ENCODE measurements at regions not wholly inside any gene's neighbourhood (a gene's known extent, or its start where the extent isn't known, plus 50 kb on each side); places are given as distances from the start of the nearest gene placed in this dataset.

- H3K27ac ChIP-seq (ENCODE audit: low read depth, low read length), result no peak overlapping the region
- TF ChIP-seq CTCF (conservative IDR thresholded peaks at IDR 0.05), result no peak
- no peak for DNase-seq
- no peak overlapping the region for H3K9ac ChIP-seq (ENCODE audit: extremely low read depth, low read length, poor library complexity, severe bottlenecking)
- H3K9me3 Mint-ChIP-seq, result peaks cover 3% of the 10 kb centered on the region
- peaks cover 5% of the 10 kb centered on the region for H3K4me1 Mint-ChIP-seq
- no peak overlapping the region for H3K4me3 Mint-ChIP-seq
- no peaks in the 10 kb centered on the region for H3K27me3 ChIP-seq (ENCODE audit: control insufficient read depth, insufficient read depth, low read length, poor library complexity, severe bottlenecking)
- no peaks in the 10 kb centered on the region for H3K27me3 Mint-ChIP-seq (ENCODE audit: insufficient read depth)
- no peaks in the 10 kb centered on the region for H3K36me3 Mint-ChIP-seq (ENCODE audit: low read depth)
- H3K36me3 ChIP-seq (ENCODE audit: control insufficient read depth, insufficient read depth, low read length), result no peaks in the 10 kb centered on the region
- H3K4me3 ChIP-seq (ENCODE audit: low read length), result no peak overlapping the region
- H3K4me1 ChIP-seq (ENCODE audit: control insufficient read depth, insufficient read depth, low read length), result no peaks in the 10 kb centered on the region
- H3K9me3 ChIP-seq (ENCODE audit: control insufficient read depth, low read length), result no peaks in the 10 kb centered on the region
- WGBS, 2 experiments (ENCODE audit: insufficient coverage in 1 of 2, insufficient read length in 1 of 2), result 89% methylated on average over 2 of the region's 2 CpGs; no CpG with 5 or more reads in 1 of the 2 experiments
- H3K27ac Mint-ChIP-seq, result no peak overlapping the region
These were observed 169.9 kb upstream of the ADO start for GRCh38 chr10:62634576-62634975.

GRCh38 chr10:62635127-62635526, 169.4 kb upstream of the ADO start:
- 88 to 98% methylated on average over 1 to 3 of the region's 3 CpGs for WGBS, 2 experiments (ENCODE audit: insufficient coverage in 1 of 2, insufficient read length in 1 of 2)
- Histone ChIP-seq H3K27ac (ENCODE audit: low read depth, low read length) (no peak overlapping the region), H3K36me3 (ENCODE audit: control insufficient read depth, insufficient read depth, low read length) (no peaks in the 10 kb centered on the region), H3K4me1 (ENCODE audit: control insufficient read depth, insufficient read depth, low read length) (no peaks in the 10 kb centered on the region), H3K9ac (ENCODE audit: extremely low read depth, low read length, poor library complexity, severe bottlenecking) (no peak overlapping the region), H3K9me3 (ENCODE audit: control insufficient read depth, low read length) (no peaks in the 10 kb centered on the region), H3K4me3 (ENCODE audit: low read length) (no peak overlapping the region), H3K27me3 (ENCODE audit: control insufficient read depth, insufficient read depth, low read length, poor library complexity, severe bottlenecking) (no peaks in the 10 kb centered on the region)
- no peak for DNase-seq
- H3K27me3 Mint-ChIP-seq (ENCODE audit: insufficient read depth), result no peaks in the 10 kb centered on the region
- no peak overlapping the region for H3K4me3 Mint-ChIP-seq
- H3K9me3 Mint-ChIP-seq, result peaks cover 3% of the 10 kb centered on the region
- TF ChIP-seq CTCF (conservative IDR thresholded peaks at IDR 0.05), result no peak
- H3K27ac Mint-ChIP-seq, result no peak overlapping the region
- no peaks in the 10 kb centered on the region for H3K36me3 Mint-ChIP-seq (ENCODE audit: low read depth)
- peaks cover 5% of the 10 kb centered on the region for H3K4me1 Mint-ChIP-seq

- Mint-ChIP-seq H3K36me3 (ENCODE audit: low read depth) (no peaks in the 10 kb centered on the region), H3K4me1 (peaks cover 5% of the 10 kb centered on the region), H3K9me3 (no peaks in the 10 kb centered on the region), H3K27ac (no peak overlapping the region), H3K4me3 (no peak overlapping the region), H3K27me3 (ENCODE audit: insufficient read depth) (no peaks in the 10 kb centered on the region)
- Histone ChIP-seq H3K27ac (ENCODE audit: low read depth, low read length) (no peak overlapping the region), H3K9ac (ENCODE audit: extremely low read depth, low read length, poor library complexity, severe bottlenecking) (no peak overlapping the region), H3K9me3 (ENCODE audit: control insufficient read depth, low read length) (no peaks in the 10 kb centered on the region), H3K4me1 (ENCODE audit: control insufficient read depth, insufficient read depth, low read length) (no peaks in the 10 kb centered on the region), H3K27me3 (ENCODE audit: control insufficient read depth, insufficient read depth, low read length, poor library complexity, severe bottlenecking) (no peaks in the 10 kb centered on the region), H3K4me3 (ENCODE audit: low read length) (no peak overlapping the region), H3K36me3 (ENCODE audit: control insufficient read depth, insufficient read depth, low read length) (no peaks in the 10 kb centered on the region)
- TF ChIP-seq CTCF (conservative IDR thresholded peaks at IDR 0.05), result peak; percentile 60
- no peak for DNase-seq
- WGBS, 2 experiments (ENCODE audit: insufficient coverage in 1 of 2, insufficient read length in 1 of 2), result 88 to 100% methylated on average over 2 to 3 of the region's 3 CpGs
These were observed 167.7 kb upstream of the ADO start for GRCh38 chr10:62636825-62637248.

Data from endodermal cell (in vitro differentiated cells).